A673 (cell line): ENCODE measurements at regions not wholly inside any gene's neighbourhood (a gene's known extent, or its start where the extent isn't known, plus 50 kb on each side); places are given as distances from the start of the nearest gene placed in this dataset.

Experiments used
- CTCF ChIP-seq: fragments of 300-800, 200-600 bp; sonication (generic); conservative IDR thresholded peaks from 2 replicates; pipeline ENCODE4 v1.5.1; 2017; ENCODE audit warnings: low read depth, mild to moderate bottlenecking, antibody characterized with exemption, low read length, moderate library complexity, mixed read lengths
- EZH2 ChIP-seq: fragments of 200-600 bp; sonication (generic); IDR thresholded peaks from 2 replicates; pipeline ENCODE4 v1.6.1; 2017; ENCODE audit warnings: borderline replicate concordance, low read depth, mild to moderate bottlenecking, mixed read lengths, antibody characterized with exemption, low read length; ENCODE audit not compliant: poor library complexity, severe bottlenecking

GRCh38 chr10:129344731-129345355 is 122.2 kb upstream of the MGMT start:
- no peak for TF ChIP-seq CTCF
- TF ChIP-seq EZH2 = no peak
